Activated CD4-positive, CD25-positive, alpha-beta regulatory T cell (primary cell): ENCODE measurements at regions not wholly inside any gene's neighbourhood (a gene's known extent, or its start where the extent isn't known, plus 50 kb on each side); places are given as distances from the start of the nearest gene placed in this dataset.

Source experiments
- DNase-seq, 4 experiments: peaks; one replicate each; lab custom pipeline; 2025; lab: John Stamatoyannopoulos, UW

GRCh38 chr3:153657046-153657445 lies 464.1 kb upstream of the ARHGEF26 start:
- no peak for DNase-seq

- DNase-seq = no peak
Measured at GRCh38 chr3:153657461-153657860, 463.7 kb upstream of the ARHGEF26 start.

- no peak for DNase-seq
Measured at GRCh38 chr3:153658136-153658535, 463.1 kb upstream of the ARHGEF26 start.

- no peak for DNase-seq
Measured at GRCh38 chr3:153666991-153667740, 454.0 kb upstream of the ARHGEF26 start.

GRCh38 chr3:153669527-153669926 lies 451.7 kb upstream of the ARHGEF26 start:
- DNase-seq = no peak

GRCh38 chr3:153670577-153670976 lies 450.6 kb upstream of the ARHGEF26 start:
- DNase-seq = no peak

GRCh38 chr3:153673853-153674252 lies 447.3 kb upstream of the ARHGEF26 start:
- DNase-seq = no peak

GRCh38 chr3:153679714-153680113 lies 441.5 kb upstream of the ARHGEF26 start:
- no peak for DNase-seq

GRCh38 chr3:153680526-153680925 lies 440.7 kb upstream of the ARHGEF26 start:
- no peak for DNase-seq

- no peak for DNase-seq
Measured at GRCh38 chr3:153681057-153681456, 440.1 kb upstream of the ARHGEF26 start.

GRCh38 chr3:153688301-153689120 lies 432.7 kb upstream of the ARHGEF26 start:
- no peak for DNase-seq

GRCh38 chr3:153693207-153693606 lies 428.0 kb upstream of the ARHGEF26 start:
- no peak for DNase-seq

- no peak for DNase-seq
Measured at GRCh38 chr3:153702106-153702505, 419.1 kb upstream of the ARHGEF26 start.

- DNase-seq = no peak
Measured at GRCh38 chr3:153704115-153704514, 417.1 kb upstream of the ARHGEF26 start.

- DNase-seq = no peak
Measured at GRCh38 chr3:153706706-153707105, 414.5 kb upstream of the ARHGEF26 start.

GRCh38 chr3:153714016-153714415 lies 407.2 kb upstream of the ARHGEF26 start:
- DNase-seq = no peak

- DNase-seq = no peak
Measured at GRCh38 chr3:153714588-153715290, 406.5 kb upstream of the ARHGEF26 start.

GRCh38 chr3:153722157-153722556 lies 399.0 kb upstream of the ARHGEF26 start:
- DNase-seq = no peak

- DNase-seq = no peak
Measured at GRCh38 chr3:153731071-153731470, 390.1 kb upstream of the ARHGEF26 start.

- DNase-seq = no peak
Measured at GRCh38 chr3:153734777-153735551, 386.2 kb upstream of the ARHGEF26 start.

GRCh38 chr3:153740109-153740508 lies 381.1 kb upstream of the ARHGEF26 start:
- DNase-seq = no peak

GRCh38 chr3:153744889-153745288 lies 376.3 kb upstream of the ARHGEF26 start:
- no peak for DNase-seq
